NCI-H2171 treated with DMSO at 0.1 percent for 48 hours (cell line): ENCODE measurements at regions not wholly inside any gene's neighbourhood (a gene's known extent, or its start where the extent isn't known, plus 50 kb on each side); places are given as distances from the start of the nearest gene placed in this dataset.
"Not testable (repeated sequence)": the region's sequence is repeated elsewhere in the genome, so short reads cannot be mapped to it uniquely, and the experiment has no call there.

Source experiments
- DNase-seq: peaks from one replicate; lab custom pipeline; 2025; lab: John Stamatoyannopoulos, UW

GRCh38 chr12:88368077-88368476 lies 212.2 kb downstream of the KITLG start:
- not testable (repeated sequence) for DNase-seq

- no peak for DNase-seq
These were observed 208.7 kb downstream of the KITLG start for GRCh38 chr12:88371416-88372183.

- DNase-seq: no peak
These were observed 204.7 kb downstream of the KITLG start for GRCh38 chr12:88375306-88376305.

GRCh38 chr12:88377973-88378372 lies 202.3 kb downstream of the KITLG start:
- DNase-seq: no peak

GRCh38 chr12:88381466-88381865 lies 198.8 kb downstream of the KITLG start:
- DNase-seq: no peak

- no peak for DNase-seq
These were observed 196.9 kb downstream of the KITLG start for GRCh38 chr12:88383405-88383804.

GRCh38 chr12:88388566-88389540 lies 191.4 kb downstream of the KITLG start:
- DNase-seq: no peak

- DNase-seq: no peak
These were observed 189.5 kb downstream of the KITLG start for GRCh38 chr12:88390811-88391210.

GRCh38 chr12:88391556-88391955 lies 188.7 kb downstream of the KITLG start:
- no peak for DNase-seq

GRCh38 chr12:88393017-88393767 lies 187.1 kb downstream of the KITLG start:
- peak; percentile 16 for DNase-seq

- DNase-seq: no peak
These were observed 182.2 kb downstream of the KITLG start for GRCh38 chr12:88398031-88398430.

GRCh38 chr12:88399811-88400210 lies 180.5 kb downstream of the KITLG start:
- no peak for DNase-seq

- DNase-seq: no peak
These were observed 180.0 kb downstream of the KITLG start for GRCh38 chr12:88400302-88400701.

- no peak for DNase-seq
These were observed 179.1 kb downstream of the KITLG start for GRCh38 chr12:88401155-88401554.

- DNase-seq: no peak
These were observed 173.4 kb downstream of the KITLG start for GRCh38 chr12:88406905-88407304.

GRCh38 chr12:88408823-88409222 lies 171.4 kb downstream of the KITLG start:
- no peak for DNase-seq

- no peak for DNase-seq
These were observed 171.0 kb downstream of the KITLG start for GRCh38 chr12:88409257-88409656.

- DNase-seq: no peak
These were observed 168.6 kb downstream of the KITLG start for GRCh38 chr12:88411689-88412088.

- DNase-seq: no peak
These were observed 166.6 kb downstream of the KITLG start for GRCh38 chr12:88413646-88414045.

GRCh38 chr12:88416155-88416554 lies 164.1 kb downstream of the KITLG start:
- no peak for DNase-seq

GRCh38 chr12:88416786-88417185 lies 163.5 kb downstream of the KITLG start:
- no peak for DNase-seq
